Astrocyte of the spinal cord (primary cell): ENCODE measurements at regions not wholly inside any gene's neighbourhood (a gene's known extent, or its start where the extent isn't known, plus 50 kb on each side); places are given as distances from the start of the nearest gene placed in this dataset.

Experiments used
- DNase-seq: peaks from one replicate; pipeline ENCODE4 v3.0.0; 2011; ENCODE audit warnings: low read depth, low spot score
- H3K4me3 ChIP-seq: 2 replicates; pipeline ENCODE4 v1.5.1; 2011; ENCODE audit warnings: low read depth, mild to moderate bottlenecking, low read length, moderate library complexity
- CTCF ChIP-seq: IDR thresholded peaks from 2 replicates; pipeline ENCODE4 v1.5.1; 2012; ENCODE audit warnings: low read depth, mild to moderate bottlenecking, low read length, inconsistent platforms
- in situ Hi-C: cut with HindIII; loops from 2 replicates; pipeline ENCODE4 v1.10.0; 2017; ENCODE audit warnings: low sequenced_read_pairs

- in situ Hi-C loops: no loop called here
- no peak for TF ChIP-seq CTCF
- no peak for DNase-seq
Measured at GRCh38 chr7:41257660-41258059, 445.2 kb downstream of the INHBA start.

GRCh38 chr7:41256186-41256945 is 446.5 kb downstream of the INHBA start:
- no peak for DNase-seq
- in situ Hi-C loops: no loop called here
- no peak for TF ChIP-seq CTCF

More at GRCh38 chr7:41257660-41258059, 445.2 kb downstream of the INHBA start:
- no peak overlapping the region for H3K4me3 ChIP-seq

GRCh38 chr7:41255716-41256115 is 447.2 kb downstream of the INHBA start:
- TF ChIP-seq CTCF: no peak
- in situ Hi-C loops: no loop called here
- no peak overlapping the region for H3K4me3 ChIP-seq
- no peak for DNase-seq

More at GRCh38 chr7:41256186-41256945, 446.5 kb downstream of the INHBA start:
- H3K4me3 ChIP-seq: no peak overlapping the region

GRCh38 chr7:41255113-41255512 is 447.8 kb downstream of the INHBA start:
- in situ Hi-C loops: no loop called here
- TF ChIP-seq CTCF: no peak
- no peak overlapping the region for H3K4me3 ChIP-seq
- DNase-seq: no peak

- TF ChIP-seq CTCF: no peak
- H3K4me3 ChIP-seq: no peak overlapping the region
- no peak for DNase-seq
- in situ Hi-C loops: no loop called here
Measured at GRCh38 chr7:41252957-41253356, 449.9 kb downstream of the INHBA start.

GRCh38 chr7:41252551-41252950 is 450.3 kb downstream of the INHBA start:
- H3K4me3 ChIP-seq: no peak overlapping the region
- no peak for TF ChIP-seq CTCF
- no peak for DNase-seq
- in situ Hi-C loops: no loop called here
